NCI-H1092 treated with DMSO at 0.1 percent for 48 hours (cell line): ENCODE measurements at regions not wholly inside any gene's neighbourhood (a gene's known extent, or its start where the extent isn't known, plus 50 kb on each side); places are given as distances from the start of the nearest gene placed in this dataset.
"Not testable (repeated sequence)": the region's sequence is repeated elsewhere in the genome, so short reads cannot be mapped to it uniquely, and the experiment has no call there.

Experiments
- DNase-seq: peaks from one replicate; lab custom pipeline; 2025; lab: John Stamatoyannopoulos, UW

GRCh38 chr6:147674099-147674498 lies 165.6 kb downstream of the SAMD5 start:
- DNase-seq, result no peak

- DNase-seq, result no peak
Measured at GRCh38 chr6:147674794-147675193, 166.3 kb downstream of the SAMD5 start.

- no peak for DNase-seq
Measured at GRCh38 chr6:147675281-147675680, 166.8 kb downstream of the SAMD5 start.

- DNase-seq, result no peak
Measured at GRCh38 chr6:147676495-147677199, 168.2 kb downstream of the SAMD5 start.

GRCh38 chr6:147677647-147678046 lies 169.2 kb downstream of the SAMD5 start:
- DNase-seq, result no peak

- DNase-seq, result no peak
Measured at GRCh38 chr6:147678253-147678652, 169.8 kb downstream of the SAMD5 start.

- DNase-seq, result no peak
Measured at GRCh38 chr6:147684906-147685305, 176.4 kb downstream of the SAMD5 start.

- DNase-seq, result no peak
Measured at GRCh38 chr6:147689398-147689797, 180.9 kb downstream of the SAMD5 start.

- DNase-seq, result no peak
Measured at GRCh38 chr6:147691446-147691845, 183.0 kb downstream of the SAMD5 start.

GRCh38 chr6:147693181-147693580 lies 184.7 kb downstream of the SAMD5 start:
- no peak for DNase-seq

- not testable (repeated sequence) for DNase-seq
Measured at GRCh38 chr6:147694556-147694955, 186.1 kb downstream of the SAMD5 start.

- no peak for DNase-seq
Measured at GRCh38 chr6:147695819-147696218, 187.3 kb downstream of the SAMD5 start.

GRCh38 chr6:147699140-147699539 lies 190.7 kb downstream of the SAMD5 start:
- DNase-seq, result no peak

GRCh38 chr6:147699637-147700036 lies 191.1 kb downstream of the SAMD5 start:
- DNase-seq, result no peak

GRCh38 chr6:147700436-147701209 lies 192.1 kb downstream of the SAMD5 start:
- no peak for DNase-seq

GRCh38 chr6:147704691-147705090 lies 196.2 kb downstream of the SAMD5 start:
- no peak for DNase-seq

GRCh38 chr6:147707524-147707923 lies 199.0 kb downstream of the SAMD5 start:
- DNase-seq, result no peak

- DNase-seq, result no peak
Measured at GRCh38 chr6:147708170-147708569, 199.7 kb downstream of the SAMD5 start.

- DNase-seq, result no peak
Measured at GRCh38 chr6:147709396-147710272, 201.1 kb downstream of the SAMD5 start.

GRCh38 chr6:147710890-147711289 lies 202.4 kb downstream of the SAMD5 start:
- DNase-seq, result no peak

- no peak for DNase-seq
Measured at GRCh38 chr6:147711476-147711875, 203.0 kb downstream of the SAMD5 start.

GRCh38 chr6:147712841-147713240 lies 204.4 kb downstream of the SAMD5 start:
- DNase-seq, result no peak

GRCh38 chr6:147715035-147715434 lies 206.5 kb downstream of the SAMD5 start:
- DNase-seq, result no peak
